Stimulated activated CD8-positive, alpha-beta memory T cell treated with anti-CD3 and anti-CD28 coated beads, Interleukin-12 subunit alpha, Interleukin-12 subunit beta, amount 100 ng/mL, for 24 hours (primary cell): ENCODE measurements at regions not wholly inside any gene's neighbourhood (a gene's known extent, or its start where the extent isn't known, plus 50 kb on each side); places are given as distances from the start of the nearest gene placed in this dataset.

Source experiments
- DNase-seq: peaks from one replicate; pipeline ENCODE4 v3.0.0-alpha.2; 2020; ENCODE audit errors: extremely low read depth

DNA sequence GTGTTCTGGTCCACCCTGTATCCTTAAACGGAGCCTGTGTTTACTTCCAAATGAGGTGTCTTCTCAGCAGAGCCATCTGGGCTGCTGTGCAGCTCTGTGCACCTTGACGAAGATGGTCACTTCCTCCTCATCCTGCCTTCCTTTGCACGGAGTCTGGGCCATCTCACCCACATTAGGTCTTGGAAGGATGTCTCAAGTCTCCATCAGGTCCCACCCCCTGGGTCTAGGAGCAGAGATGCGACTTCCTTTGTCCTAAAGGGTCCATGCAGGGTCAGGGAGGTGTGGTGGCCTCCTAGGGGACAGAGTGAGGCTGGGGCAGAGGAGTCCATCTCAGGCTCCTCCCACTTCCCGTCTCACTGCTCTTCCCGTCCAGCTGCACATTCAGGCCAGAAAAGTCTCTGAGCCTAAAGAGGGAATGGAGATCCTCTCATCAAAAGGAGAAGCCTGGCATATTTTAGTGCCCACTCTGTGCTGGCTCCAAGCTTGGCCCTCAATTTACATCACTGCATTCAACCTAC, 209.2 kb downstream of the MATN1 start:
- DNase-seq: no peak

DNA sequence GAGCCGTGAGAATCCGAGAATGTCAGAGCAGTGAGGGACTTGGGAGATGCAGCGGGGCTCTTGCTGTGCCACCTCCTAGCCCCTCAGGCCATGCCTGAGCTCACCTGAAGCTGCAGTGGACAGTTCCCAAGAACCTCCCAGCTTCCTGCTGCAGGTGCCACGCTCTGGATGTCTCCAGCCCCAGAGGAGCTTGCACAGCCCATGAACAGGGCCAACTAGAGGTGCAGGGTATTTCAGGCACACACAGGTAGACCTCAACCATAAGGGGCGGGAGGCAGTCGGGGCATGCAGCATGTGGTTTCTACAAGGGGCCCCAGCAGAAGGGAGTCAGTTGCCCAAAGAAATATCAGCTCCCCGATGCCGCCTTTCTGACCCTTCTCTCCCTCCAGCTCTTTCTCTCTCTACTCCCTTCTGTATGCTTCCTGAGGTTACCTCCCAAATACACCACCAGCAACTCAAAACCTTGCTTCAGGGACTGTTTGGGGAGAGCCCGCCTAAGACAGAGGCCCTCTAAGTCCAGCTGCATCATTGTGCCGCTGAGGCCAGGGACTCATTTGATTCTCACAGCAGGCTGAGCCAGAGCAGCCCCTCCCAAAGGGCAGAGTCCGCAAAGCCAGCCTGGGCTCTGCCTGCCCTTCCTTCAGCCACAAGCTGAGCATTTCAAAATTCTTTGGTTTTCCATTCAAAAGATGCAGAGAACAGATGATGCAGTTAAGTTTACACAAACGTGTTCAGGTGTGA, 209.8 kb downstream of the MATN1 start:
- no peak for DNase-seq

- DNase-seq: no peak
Measured at GRCh38 chr1:30512914-30513265, 210.5 kb downstream of the MATN1 start.

- DNase-seq: no peak
Measured at GRCh38 chr1:30511991-30512913, 211.1 kb downstream of the MATN1 start.

DNA sequence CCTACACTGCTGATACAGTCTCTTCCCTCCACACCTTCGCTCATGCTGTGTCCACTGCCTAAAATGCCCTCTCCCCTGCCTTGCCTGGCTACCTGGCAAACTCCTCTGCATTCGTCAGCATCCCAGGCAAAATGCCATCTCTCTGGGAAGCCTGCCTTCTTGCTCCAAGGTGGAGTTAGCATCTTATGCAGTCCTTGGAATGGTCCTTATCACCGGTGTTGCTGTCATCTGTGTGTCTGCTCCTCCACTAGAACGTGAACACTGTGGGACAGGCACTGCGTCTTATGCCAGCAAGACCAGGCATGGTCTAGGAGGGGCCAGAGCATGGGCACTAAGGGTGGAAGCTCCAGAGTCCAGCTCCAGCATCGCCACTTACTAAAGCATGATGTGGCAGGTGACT, 211.8 kb downstream of the MATN1 start:
- no peak for DNase-seq

GRCh38 chr1:30511106-30511505, 212.3 kb downstream of the MATN1 start:
- DNase-seq: no peak

GRCh38 chr1:30509670-30510069, 213.7 kb downstream of the MATN1 start:
- no peak for DNase-seq

- no peak for DNase-seq
Measured at GRCh38 chr1:30508611-30509010, 214.8 kb downstream of the MATN1 start.

GRCh38 chr1:30508175-30508448, 215.3 kb downstream of the MATN1 start:
- DNase-seq: no peak

DNA sequence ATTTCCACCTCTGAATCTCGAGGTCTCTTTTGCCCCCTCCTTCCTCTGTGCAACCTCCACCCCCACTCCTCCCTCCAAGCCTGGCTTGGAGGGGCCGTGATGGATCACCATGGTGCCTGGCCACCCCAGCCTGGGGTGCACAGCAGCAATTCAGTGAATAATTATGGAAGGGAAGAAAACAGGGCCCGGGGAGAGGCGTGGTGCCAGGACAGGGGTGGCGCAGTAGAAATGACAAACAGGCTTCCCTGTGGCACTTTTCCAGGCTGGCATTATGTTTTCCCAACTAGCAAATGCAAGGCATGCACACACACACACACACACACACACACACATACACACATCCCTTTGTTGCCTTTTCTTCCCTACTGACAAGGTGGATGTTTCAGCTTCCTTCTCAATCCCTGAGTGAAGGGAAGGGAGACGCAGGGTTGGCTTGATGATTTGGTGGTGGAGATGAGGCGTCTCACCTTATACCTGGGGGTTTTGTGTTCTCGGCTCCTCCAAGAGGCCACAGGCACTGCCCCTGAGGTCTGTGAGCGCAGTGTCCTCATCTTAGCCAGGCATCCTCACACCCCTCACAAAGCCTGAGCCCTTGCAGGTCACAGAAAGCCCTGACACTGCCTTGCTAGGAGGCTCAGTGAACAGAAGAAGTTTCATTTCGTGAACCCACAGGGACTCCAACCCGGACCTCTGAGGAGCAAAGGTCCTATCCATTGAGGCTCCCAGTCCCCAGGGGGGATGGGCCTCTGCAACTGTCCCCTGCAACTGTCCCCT, 215.8 kb downstream of the MATN1 start:
- DNase-seq: no peak

GRCh38 chr1:30507016-30507312, 216.4 kb downstream of the MATN1 start:
- DNase-seq: no peak

GRCh38 chr1:30506291-30507015, 216.9 kb downstream of the MATN1 start:
- no peak for DNase-seq

- no peak for DNase-seq
Measured at GRCh38 chr1:30505853-30506252, 217.5 kb downstream of the MATN1 start.

DNA sequence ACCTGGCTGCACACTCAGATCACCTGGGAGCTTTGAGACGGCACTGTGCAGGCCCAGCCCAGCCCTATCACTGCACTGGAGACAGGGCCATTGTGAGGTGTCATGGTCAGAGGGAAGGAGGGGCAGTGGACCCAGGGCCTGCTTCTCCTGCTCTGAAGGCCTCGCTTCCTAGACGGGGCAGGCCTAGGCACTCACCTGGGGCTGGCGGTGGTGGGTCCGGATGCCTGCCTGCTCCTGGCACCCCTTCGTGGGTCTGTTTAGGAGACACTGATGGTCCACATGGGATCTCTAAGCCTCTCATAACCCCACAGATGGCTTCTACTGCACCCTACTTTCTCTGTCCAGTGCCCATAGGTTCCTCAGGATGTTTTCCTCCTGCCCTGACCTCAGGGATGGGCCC, 230.9 kb downstream of the MATN1 start:
- no peak for DNase-seq

- DNase-seq: no peak
Measured at GRCh38 chr1:30491831-30492230, 231.6 kb downstream of the MATN1 start.

DNA sequence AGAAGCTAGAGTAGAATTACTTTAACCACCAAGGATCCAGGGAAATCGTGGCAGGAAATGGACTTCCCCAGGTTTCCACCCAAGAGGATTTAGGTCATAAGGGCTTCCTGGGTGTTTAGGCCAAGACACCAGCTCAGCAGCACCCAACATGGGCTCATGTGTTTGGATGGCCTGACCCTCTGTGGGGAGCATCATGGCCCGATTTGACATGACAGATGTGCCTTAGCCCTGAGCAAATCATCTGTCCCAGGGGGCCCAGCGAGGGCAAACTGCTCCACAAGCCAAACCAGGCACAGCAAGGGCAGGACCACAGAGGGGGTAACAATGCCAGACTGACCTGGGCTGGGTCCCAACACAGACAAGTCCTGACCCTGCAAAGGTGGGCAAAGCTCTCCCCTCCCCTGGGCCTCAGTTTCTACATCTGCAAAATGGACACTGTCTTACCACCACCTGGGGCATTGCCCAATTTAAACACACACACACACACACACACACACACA, 232.8 kb downstream of the MATN1 start:
- DNase-seq: no peak

DNA sequence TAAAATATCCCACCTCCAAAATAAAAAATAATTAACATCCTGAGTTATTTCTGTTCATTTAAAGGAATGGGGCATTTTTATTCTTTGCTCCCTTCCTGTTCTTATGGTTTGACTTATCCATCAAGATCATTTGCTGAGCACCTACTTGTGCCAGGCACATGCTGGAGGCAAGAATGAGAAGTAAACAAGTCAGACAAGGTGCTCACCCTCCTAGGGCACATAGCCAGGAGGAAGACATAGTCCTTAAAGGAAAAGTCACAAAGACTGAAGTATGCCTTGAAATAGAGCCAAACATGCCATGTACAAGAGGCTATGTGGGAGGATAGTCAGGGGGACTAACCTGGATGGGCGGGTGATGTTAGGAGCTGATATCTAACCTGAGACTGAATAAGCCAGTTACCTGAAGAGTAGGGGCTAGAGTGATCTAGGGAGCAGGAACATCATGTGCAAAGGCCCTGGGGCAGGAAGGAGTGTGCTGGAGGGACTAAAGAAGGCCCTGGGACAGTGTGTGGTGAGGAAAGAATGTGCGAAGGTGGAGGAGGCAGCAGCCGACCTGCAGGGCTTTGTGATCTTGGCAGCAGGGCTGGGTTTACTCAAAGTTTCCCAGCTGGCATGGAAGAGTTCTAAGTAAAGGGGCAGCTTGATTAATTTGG, 233.5 kb downstream of the MATN1 start:
- DNase-seq: no peak

DNA sequence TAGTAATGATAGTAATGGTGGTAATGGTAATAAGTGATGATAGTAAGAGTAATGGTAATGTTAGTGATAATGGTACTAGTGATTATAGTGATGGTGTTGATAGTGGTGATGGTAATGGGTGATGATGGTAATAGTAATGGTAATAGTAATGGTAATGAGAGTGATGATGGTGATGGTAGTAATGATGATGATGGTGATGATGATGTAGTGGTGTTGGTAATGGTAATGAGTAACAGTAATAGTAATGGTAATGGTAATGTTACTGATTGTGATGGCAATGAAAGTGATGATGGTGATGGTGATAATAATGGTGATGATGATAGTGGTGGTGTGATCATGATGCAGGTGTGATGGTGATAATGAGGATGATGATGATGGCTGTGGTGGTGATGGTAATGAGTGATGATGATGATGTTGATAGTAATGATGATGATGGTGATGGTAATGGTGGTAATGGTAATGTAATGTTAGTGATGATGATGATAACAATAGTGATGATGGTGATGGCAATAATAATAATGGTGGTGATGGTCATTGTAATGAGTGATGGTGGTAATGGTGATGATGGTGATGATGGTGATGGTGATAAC, 235.0 kb downstream of the MATN1 start:
- DNase-seq: no peak

DNA sequence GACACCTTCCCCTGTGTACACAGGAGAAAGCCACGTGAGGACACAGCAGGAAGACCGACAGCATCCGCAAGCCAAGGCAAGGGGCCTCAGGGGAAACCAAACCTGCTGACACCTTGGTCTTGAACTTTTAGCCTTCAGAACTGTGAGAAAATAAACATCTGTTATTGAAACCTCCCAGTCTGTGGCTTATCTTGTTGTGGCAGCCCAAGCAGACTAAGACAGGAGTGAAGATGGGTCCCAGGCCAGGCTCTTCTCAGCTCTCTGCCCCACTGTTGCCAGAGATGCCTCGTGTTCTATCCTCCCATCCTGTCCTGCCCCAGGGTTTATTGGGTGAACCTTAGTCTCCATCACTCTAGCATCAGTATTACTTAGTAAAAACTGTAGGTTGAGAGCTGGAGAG, 236.3 kb downstream of the MATN1 start:
- no peak for DNase-seq

DNA sequence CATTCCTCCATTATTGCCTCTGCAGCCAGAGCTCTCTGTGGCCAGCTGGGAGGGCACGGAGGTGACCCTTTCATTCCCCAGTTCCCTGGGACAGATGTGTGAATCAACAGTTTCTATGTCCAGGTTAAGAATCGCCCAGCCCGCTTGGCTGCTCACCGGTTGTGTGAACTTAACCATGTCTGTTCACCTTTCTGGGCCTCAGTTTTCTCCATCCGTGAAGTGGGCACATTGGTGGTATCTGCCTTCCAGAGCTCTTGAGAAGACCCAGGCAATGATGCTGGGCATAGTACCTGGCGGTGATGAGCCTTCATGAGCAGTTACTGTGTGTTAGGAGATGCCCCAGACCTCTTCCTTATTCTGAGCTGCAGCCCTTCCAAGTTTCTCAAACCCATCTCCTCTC, 238.3 kb downstream of the MATN1 start:
- DNase-seq: no peak

- no peak for DNase-seq
Measured at GRCh38 chr1:30484668-30485067, 238.7 kb downstream of the MATN1 start.
